ENCODE measurements at regions not wholly inside any gene's neighbourhood (a gene's known extent, or its start where the extent isn't known, plus 50 kb on each side); places are given as distances from the start of the nearest gene placed in this dataset.

- no peak for DNase-seq
These were observed 51.4 kb upstream of the TMEM72 start for GRCh38 chr10:44859546-44860285.

- DNase-seq = no peak
These were observed 50.1 kb upstream of the TMEM72 start for GRCh38 chr10:44860811-44861736.

Data from CD4-positive, alpha-beta T cell treated with Interleukin-12 subunit alpha and Interleukin-12 subunit beta, for 1 hour (primary cell).